IMR-90 (cell line): ENCODE measurements at regions not wholly inside any gene's neighbourhood (a gene's known extent, or its start where the extent isn't known, plus 50 kb on each side); places are given as distances from the start of the nearest gene placed in this dataset.

Source experiments
- ATAC-seq: fragments of 200-7000 bp; cut with Tn5 transposase; 2 replicates; pipeline ENCODE4 v1.9.1; 2020; ENCODE audit warnings: low read depth, mild to moderate bottlenecking, moderate library complexity
- BruUV-seq: library from RNA; stranded (reverse); fragments of 400-500 nt; replicated peaks from 2 replicates; lab custom pipeline; 2021; lab: Mats Ljungman, UMichigan
- CTCF ChIA-PET: fragments of 300-600 bp; formaldehyde crosslinking; extraction: SDS; loops from one replicate; lab custom pipeline; 2021; ENCODE audit warnings: antibody characterized with exemption; lab: Yijun Ruan, JAX
- POLR2A ChIA-PET: fragments of 300-600 bp; sonication (Branson Sonifier 250); formaldehyde crosslinking; loops from one replicate; lab custom pipeline; 2022; ENCODE audit warnings: antibody characterized with exemption; ENCODE audit not compliant: unreplicated experiment; lab: Charles Lee
- DNase-seq: peaks from one replicate; pipeline ENCODE4 v3.0.0; 2013
- H2AFZ ChIP-seq: replicated peaks from 2 replicates; pipeline ENCODE3; 2013; ENCODE audit warnings: low read length, mild to moderate bottlenecking; ENCODE audit not compliant: poor library complexity
- H2AK5ac ChIP-seq: 2 replicates; pipeline ENCODE4 v1.6.1; 2013; ENCODE audit warnings: low read depth, low read length, inconsistent platforms
- H2AK9ac ChIP-seq: replicated peaks from 2 replicates; pipeline ENCODE3; 2013; ENCODE audit warnings: mild to moderate bottlenecking, low read depth, low read length, moderate library complexity; ENCODE audit not compliant: poor library complexity
- H2BK120ac ChIP-seq: 2 replicates; pipeline ENCODE4 v1.6.1; 2013; ENCODE audit warnings: low read depth, low read length, inconsistent platforms
- H2BK15ac ChIP-seq: 3 replicates; pipeline ENCODE4 v1.6.1; 2013; ENCODE audit warnings: low read depth, low read length, inconsistent platforms
- H2BK20ac ChIP-seq: 2 replicates; pipeline ENCODE4 v1.6.1; 2013; ENCODE audit warnings: low read depth, mild to moderate bottlenecking, inconsistent platforms, low read length, moderate library complexity
- H2BK5ac ChIP-seq: 2 replicates; pipeline ENCODE4 v1.6.1; 2013; ENCODE audit warnings: mild to moderate bottlenecking, low read depth, low read length, inconsistent platforms; ENCODE audit not compliant: poor library complexity, severe bottlenecking
- H3K14ac ChIP-seq: replicated peaks from 2 replicates; pipeline ENCODE4 v1.6.1; 2013; ENCODE audit warnings: low read depth, low read length, inconsistent platforms
- H3K18ac ChIP-seq: 2 replicates; pipeline ENCODE4 v1.6.1; 2013; ENCODE audit warnings: low read depth, low read length, control low read depth
- H3K23ac ChIP-seq: 2 replicates; pipeline ENCODE4 v1.6.1; 2013; ENCODE audit warnings: low read depth, low read length, inconsistent platforms
- H3K27ac ChIP-seq: 2 replicates; pipeline ENCODE4 v1.5.1; 2013; ENCODE audit warnings: mild to moderate bottlenecking, control low read depth, low read length; ENCODE audit not compliant: insufficient read depth
- H3K27me3 ChIP-seq: 2 replicates; pipeline ENCODE4 v1.6.1; 2013; ENCODE audit warnings: low read length; ENCODE audit not compliant: control insufficient read depth, insufficient read depth
- H3K36me3 ChIP-seq: 2 replicates; pipeline ENCODE4 v1.6.1; 2013; ENCODE audit warnings: low read length, mixed read lengths; ENCODE audit not compliant: control insufficient read depth, insufficient read depth
- H3K4ac ChIP-seq: 2 replicates; pipeline ENCODE4 v1.6.1; 2013; ENCODE audit warnings: low read depth, low read length, inconsistent platforms
- H3K4me1 ChIP-seq: 2 replicates; pipeline ENCODE4 v1.6.1; 2013; ENCODE audit warnings: low read length, mixed read lengths; ENCODE audit not compliant: control insufficient read depth, insufficient read depth
- H3K4me2 ChIP-seq: 2 replicates; pipeline ENCODE4 v1.6.1; 2013; ENCODE audit warnings: low read depth, mild to moderate bottlenecking, control low read depth, low read length, moderate library complexity
- H3K4me3 ChIP-seq: 2 replicates; pipeline ENCODE4 v1.5.1; 2013; ENCODE audit warnings: low read depth, mild to moderate bottlenecking, control low read depth, low read length, moderate library complexity; ENCODE audit not compliant: insufficient read depth
- H3K56ac ChIP-seq: 2 replicates; pipeline ENCODE4 v1.6.1; 2013; ENCODE audit warnings: low read length, inconsistent platforms; ENCODE audit not compliant: insufficient read depth; ENCODE audit errors: extremely low read depth
- H3K79me1 ChIP-seq, 2 experiments: 2 replicates each; pipeline ENCODE4 v1.6.1; 2013; ENCODE audit warnings: low read length in 2 of 2, inconsistent platforms in 1 of 2, low read depth in 1 of 2
- H3K9ac ChIP-seq: 2 replicates; pipeline ENCODE4 v1.6.1; 2013; ENCODE audit warnings: low read depth, low read length, control low read depth
- H3K9me1 ChIP-seq: 2 replicates; pipeline ENCODE4 v1.6.1; 2013; ENCODE audit warnings: low read length, inconsistent platforms; ENCODE audit not compliant: insufficient read depth
- H3K9me3 ChIP-seq: 2 replicates; pipeline ENCODE4 v1.6.1; 2013; ENCODE audit warnings: low read length; ENCODE audit not compliant: control insufficient read depth, insufficient read depth
- H4K20me1 ChIP-seq: 2 replicates; pipeline ENCODE4 v1.6.1; 2013; ENCODE audit warnings: low read length, inconsistent platforms; ENCODE audit not compliant: insufficient read depth
- H4K5ac ChIP-seq: 2 replicates; pipeline ENCODE4 v1.6.1; 2013; ENCODE audit warnings: mild to moderate bottlenecking, low read depth, low read length, control low read depth
- H4K8ac ChIP-seq, 2 experiments: 2 replicates each; pipeline ENCODE4 v1.6.1; 2013; ENCODE audit warnings: low read depth in 2 of 2, low read length in 2 of 2, control low read depth in 1 of 2, inconsistent platforms in 1 of 2
- H4K91ac ChIP-seq: 2 replicates; pipeline ENCODE4 v1.6.1; 2013; ENCODE audit warnings: low read depth, low read length, inconsistent platforms; ENCODE audit not compliant: insufficient read depth
- BHLHE40 ChIP-seq: fragments of 150-350 bp; IDR thresholded peaks from 2 replicates; pipeline ENCODE4 v1.6.1; 2016; ENCODE audit warnings: mild to moderate bottlenecking, low read depth, low read length
- CEBPB ChIP-seq: IDR thresholded peaks from 2 replicates; pipeline ENCODE4 v1.6.1; 2012; ENCODE audit warnings: low read depth, low read length, improper control_type of control experiment
- CHD1 ChIP-seq: IDR thresholded peaks from 2 replicates; pipeline ENCODE4 v1.6.1; 2012; ENCODE audit warnings: low read depth, low read length, improper control_type of control experiment
- FOS ChIP-seq: fragments of 150-350 bp; IDR thresholded peaks from 2 replicates; pipeline ENCODE4 v1.6.1; 2016; ENCODE audit warnings: low read depth, low read length
- MAFK ChIP-seq: IDR thresholded peaks from 2 replicates; pipeline ENCODE4 v1.6.1; 2012; ENCODE audit warnings: low read depth, low read length, improper control_type of control experiment
- MAZ ChIP-seq: IDR thresholded peaks from 2 replicates; pipeline ENCODE4 v1.6.1; 2012; ENCODE audit warnings: low read depth, mild to moderate bottlenecking, low read length, improper control_type of control experiment, moderate library complexity, borderline replicate concordance
- MXI1 ChIP-seq: IDR thresholded peaks from 2 replicates; pipeline ENCODE4 v1.6.1; 2012; ENCODE audit warnings: low read depth, mild to moderate bottlenecking, low read length, moderate library complexity, borderline replicate concordance
- NFE2L2 ChIP-seq: fragments of 150-350 bp; IDR thresholded peaks from 2 replicates; pipeline ENCODE4 v1.6.1; 2016; ENCODE audit warnings: low read depth, mild to moderate bottlenecking, low read length
- POLR2A ChIP-seq: IDR thresholded peaks from 2 replicates; pipeline ENCODE4 v1.6.1; 2012; ENCODE audit warnings: mild to moderate bottlenecking, low read depth, low read length
- RAD21 ChIP-seq: IDR thresholded peaks from 2 replicates; pipeline ENCODE4 v1.6.1; 2012; ENCODE audit warnings: low read length, improper control_type of control experiment
- RCOR1 ChIP-seq: IDR thresholded peaks from 2 replicates; pipeline ENCODE4 v1.6.1; 2012; ENCODE audit warnings: mild to moderate bottlenecking, low read length, improper control_type of control experiment; ENCODE audit not compliant: insufficient replicate concordance
- RFX5 ChIP-seq: IDR thresholded peaks from 2 replicates; pipeline ENCODE4 v1.8.0; 2012; ENCODE audit warnings: low read depth, mild to moderate bottlenecking, low read length, moderate library complexity
- SMC3 ChIP-seq: fragments of 150-350 bp; IDR thresholded peaks from 2 replicates; pipeline ENCODE4 v1.6.1; 2016; ENCODE audit warnings: low read depth, mild to moderate bottlenecking, antibody characterized with exemption, low read length, moderate library complexity
- WGBS, 2 experiments: methylation state at CpG; one replicate each; pipeline versions ENCODE4 v1.1.5 to v1.1.7; 2013; ENCODE audit warnings: missing lambda C conversion rate in 2 of 2; ENCODE audit not compliant: insufficient read length in 1 of 2; ENCODE audit errors: extremely low coverage in 2 of 2; 5-methylcytosine and 5-hydroxymethylcytosine counted together
- dilution Hi-C: fragments of 300-500 bp; cut with HindIII; formaldehyde crosslinking; loops from one replicate; pipeline ENCODE4 v1.14.3; 2018; ENCODE audit warnings: low sequenced_read_pairs; ENCODE audit not compliant: unreplicated experiment
- in situ Hi-C: fragments of 300-500 bp; cut with MboI; formaldehyde crosslinking; loops from 3 replicates; pipeline ENCODE4 v1.14.3; 2019; ENCODE audit warnings: low sequenced_read_pairs, inconsistent platforms, mixed read lengths
- intact Hi-C: fragments of 100-400 bp; cut with micrococcal nuclease; formaldehyde crosslinking; loops from 2 replicates; pipeline ENCODE4 v1.10.0; 2022
- TF ChIP-seq, protein P1 (sequence below): fragments of 150-350 bp; IDR thresholded peaks from 2 replicates; pipeline ENCODE4 v1.6.1; 2017; ENCODE audit warnings: mild to moderate bottlenecking, antibody characterized with exemption, low read length, low read depth
- TF ChIP-seq, protein P2 (sequence below): fragments of 150-350 bp; IDR thresholded peaks from 2 replicates; pipeline ENCODE4 v1.6.1; 2016; ENCODE audit warnings: low read depth, mild to moderate bottlenecking, low read length, moderate library complexity, borderline replicate concordance
- TF ChIP-seq, protein P3 (sequence below): conservative IDR thresholded peaks from 2 replicates; pipeline ENCODE4 v1.5.1; 2012; ENCODE audit warnings: mild to moderate bottlenecking, low read depth, low read length, improper control_type of control experiment

DNA sequence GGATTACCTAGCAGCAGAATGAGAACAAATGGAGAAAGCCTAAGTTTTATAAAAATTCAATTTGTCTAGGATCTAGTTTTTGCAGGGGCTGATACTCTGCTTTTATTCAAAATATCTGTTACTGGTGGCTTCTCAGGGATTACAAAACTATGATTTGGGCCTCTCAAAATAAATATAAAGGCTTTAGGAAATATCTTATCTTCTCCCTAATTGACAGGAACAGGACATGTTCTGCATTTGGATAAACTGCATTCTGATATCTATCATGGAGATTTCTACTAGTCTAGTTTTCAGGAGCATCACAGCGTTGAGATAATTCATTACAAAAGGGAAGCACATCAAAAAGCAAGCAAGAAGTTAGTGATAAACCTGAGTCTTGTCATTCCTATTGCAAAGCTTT lies 127.1 kb upstream of the ITGA1 start:
- no TSS peak for BruUV-seq
- TF ChIP-seq SMC3 (no peak), MXI1 (no peak), MAZ (no peak), MAFK (no peak), POLR2A (no peak), FOS (no peak), NFE2L2 (no peak), BHLHE40 (no peak), RAD21 (no peak), RCOR1 (no peak), RFX5 (no peak), CEBPB (no peak), CHD1 (no peak)
- TF ChIP-seq, protein P1, sequence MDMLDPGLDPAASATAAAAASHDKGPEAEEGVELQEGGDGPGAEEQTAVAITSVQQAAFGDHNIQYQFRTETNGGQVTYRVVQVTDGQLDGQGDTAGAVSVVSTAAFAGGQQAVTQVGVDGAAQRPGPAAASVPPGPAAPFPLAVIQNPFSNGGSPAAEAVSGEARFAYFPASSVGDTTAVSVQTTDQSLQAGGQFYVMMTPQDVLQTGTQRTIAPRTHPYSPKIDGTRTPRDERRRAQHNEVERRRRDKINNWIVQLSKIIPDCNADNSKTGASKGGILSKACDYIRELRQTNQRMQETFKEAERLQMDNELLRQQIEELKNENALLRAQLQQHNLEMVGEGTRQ: no peak
- TF ChIP-seq, protein P2, sequence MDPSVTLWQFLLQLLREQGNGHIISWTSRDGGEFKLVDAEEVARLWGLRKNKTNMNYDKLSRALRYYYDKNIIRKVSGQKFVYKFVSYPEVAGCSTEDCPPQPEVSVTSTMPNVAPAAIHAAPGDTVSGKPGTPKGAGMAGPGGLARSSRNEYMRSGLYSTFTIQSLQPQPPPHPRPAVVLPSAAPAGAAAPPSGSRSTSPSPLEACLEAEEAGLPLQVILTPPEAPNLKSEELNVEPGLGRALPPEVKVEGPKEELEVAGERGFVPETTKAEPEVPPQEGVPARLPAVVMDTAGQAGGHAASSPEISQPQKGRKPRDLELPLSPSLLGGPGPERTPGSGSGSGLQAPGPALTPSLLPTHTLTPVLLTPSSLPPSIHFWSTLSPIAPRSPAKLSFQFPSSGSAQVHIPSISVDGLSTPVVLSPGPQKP: no peak
- TF ChIP-seq, protein P3, sequence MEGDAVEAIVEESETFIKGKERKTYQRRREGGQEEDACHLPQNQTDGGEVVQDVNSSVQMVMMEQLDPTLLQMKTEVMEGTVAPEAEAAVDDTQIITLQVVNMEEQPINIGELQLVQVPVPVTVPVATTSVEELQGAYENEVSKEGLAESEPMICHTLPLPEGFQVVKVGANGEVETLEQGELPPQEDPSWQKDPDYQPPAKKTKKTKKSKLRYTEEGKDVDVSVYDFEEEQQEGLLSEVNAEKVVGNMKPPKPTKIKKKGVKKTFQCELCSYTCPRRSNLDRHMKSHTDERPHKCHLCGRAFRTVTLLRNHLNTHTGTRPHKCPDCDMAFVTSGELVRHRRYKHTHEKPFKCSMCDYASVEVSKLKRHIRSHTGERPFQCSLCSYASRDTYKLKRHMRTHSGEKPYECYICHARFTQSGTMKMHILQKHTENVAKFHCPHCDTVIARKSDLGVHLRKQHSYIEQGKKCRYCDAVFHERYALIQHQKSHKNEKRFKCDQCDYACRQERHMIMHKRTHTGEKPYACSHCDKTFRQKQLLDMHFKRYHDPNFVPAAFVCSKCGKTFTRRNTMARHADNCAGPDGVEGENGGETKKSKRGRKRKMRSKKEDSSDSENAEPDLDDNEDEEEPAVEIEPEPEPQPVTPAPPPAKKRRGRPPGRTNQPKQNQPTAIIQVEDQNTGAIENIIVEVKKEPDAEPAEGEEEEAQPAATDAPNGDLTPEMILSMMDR: no peak
- CTCF ChIA-PET: no interaction called here
- no peak overlapping the region for H3K27ac ChIP-seq
- intact Hi-C loops: no loop called here
- H4K91ac ChIP-seq: no peak overlapping the region
- DNase-seq (no peak), ATAC-seq (no peak)
- no peak overlapping the region for H2BK5ac ChIP-seq
- no peaks in the 10 kb centered on the region for H4K20me1 ChIP-seq
- H2BK15ac ChIP-seq: no peak overlapping the region
- H2AK9ac ChIP-seq: no peak overlapping the region
- H3K4me2 ChIP-seq: no peak overlapping the region
- no peak overlapping the region for H2AFZ ChIP-seq
- no peaks in the 10 kb centered on the region for H3K4me1 ChIP-seq
- 0 out of 2 replicates have a peak, but pooled peaks cover 2% of the 10 kb centered on the region for H3K27me3 ChIP-seq
- POLR2A ChIA-PET: no interaction called here
- no peak overlapping the region for H2BK120ac ChIP-seq
- in situ Hi-C loops: loop anchor here (25.0 kb wide), 1 partner anchor 1273 kb away; the partner anchor contains the start of gene ISL1
- no peak overlapping the region for H3K23ac ChIP-seq
- no peak overlapping the region for H4K5ac ChIP-seq
- H3K79me1 ChIP-seq: no peaks in the 10 kb centered on the region
- H3K4me3 ChIP-seq: no peak overlapping the region
- dilution Hi-C loops: no loop called here
- no peak overlapping the region for H3K14ac ChIP-seq
- no peaks in the 10 kb centered on the region for H3K9me3 ChIP-seq
- no peak overlapping the region for H3K9ac ChIP-seq
- no peak overlapping the region for H3K4ac ChIP-seq
- no peaks in the 10 kb centered on the region for H3K9me1 ChIP-seq
- H2AK5ac ChIP-seq: no peak overlapping the region
- no peak overlapping the region for H2BK20ac ChIP-seq
- no peak overlapping the region for H3K56ac ChIP-seq
- H3K18ac ChIP-seq: no peak overlapping the region
- H4K8ac ChIP-seq: no peak overlapping the region
- WGBS, 2 experiments: no CpG with 5 or more reads among the region's 1 CpG
- H3K36me3 ChIP-seq: no peaks in the 10 kb centered on the region
